ENCODE measurements at regions not wholly inside any gene's neighbourhood (a gene's known extent, or its start where the extent isn't known, plus 50 kb on each side); places are given as distances from the start of the nearest gene placed in this dataset.

DNA sequence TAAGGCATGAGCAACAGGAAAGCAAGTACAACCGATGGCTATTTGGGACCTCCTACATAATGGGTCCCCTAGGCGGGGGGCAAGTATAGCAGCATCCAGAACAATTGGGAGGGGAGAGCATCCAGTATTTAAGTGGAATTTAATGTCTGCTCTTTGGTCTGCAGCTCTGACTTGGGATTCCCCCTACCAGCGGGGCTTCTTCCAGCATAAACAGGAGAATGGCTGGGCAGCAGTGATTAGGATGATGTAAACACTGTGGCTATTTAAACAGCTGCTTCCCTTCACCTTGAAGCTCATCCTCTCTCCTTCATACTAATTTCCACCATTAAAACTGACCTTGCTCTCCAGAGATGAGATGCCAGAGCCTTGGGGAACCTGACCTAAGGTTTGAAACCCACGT, 73.9 kb upstream of the OXGR1 start:
- dilution Hi-C loops (cut with MboI; ENCODE audit: extremely low pct_ligation_motif_present, low sequenced_read_pairs) = no loop called here
- no peaks in the 10 kb centered on the region for H4K20me1 ChIP-seq (ENCODE audit: control insufficient read depth, extremely low read depth, insufficient read depth, low read length)
- H3K36me3 ChIP-seq (ENCODE audit: control insufficient read depth in 2 of 2, extremely low read depth in 1 of 2, insufficient read depth in 2 of 2, low read length in 2 of 2) = no peaks in the 10 kb centered on the region
- H3K4me1 ChIP-seq (ENCODE audit: control insufficient read depth, extremely low read depth, insufficient read depth, low read length) = no peaks in the 10 kb centered on the region
- H3K9me1 ChIP-seq (ENCODE audit: control insufficient read depth, extremely low read depth, insufficient read depth, low read length) = no peaks in the 10 kb centered on the region
- DNase-seq (ENCODE audit: low read depth, low spot score) (no peak), FAIRE-seq (no peak)
- H2AFZ ChIP-seq (ENCODE audit: control insufficient read depth, low read length) = no peak overlapping the region
- H3K9me3 ChIP-seq (ENCODE audit: control insufficient read depth, low read depth, low read length) = no peaks in the 10 kb centered on the region
- no peak overlapping the region for H3K27ac ChIP-seq (ENCODE audit: control insufficient read depth, insufficient read depth, low read length)
- H3K4me3 ChIP-seq (ENCODE audit: control insufficient read depth in 2 of 3, extremely low read depth in 1 of 3, insufficient read depth in 2 of 3, low read depth in 1 of 3, low read length in 3 of 3) = no peak overlapping the region
- H3K79me2 ChIP-seq (ENCODE audit: control insufficient read depth, insufficient read depth, low read length) = no peaks in the 10 kb centered on the region
- no peaks in the 10 kb centered on the region for H3K27me3 ChIP-seq (ENCODE audit: control insufficient read depth, extremely low read depth, insufficient read depth, low read length)
- no peak for TF ChIP-seq EZH2 (IDR thresholded peaks at IDR 0.05; ENCODE audit: low read length)
- TF ChIP-seq, protein P1, sequence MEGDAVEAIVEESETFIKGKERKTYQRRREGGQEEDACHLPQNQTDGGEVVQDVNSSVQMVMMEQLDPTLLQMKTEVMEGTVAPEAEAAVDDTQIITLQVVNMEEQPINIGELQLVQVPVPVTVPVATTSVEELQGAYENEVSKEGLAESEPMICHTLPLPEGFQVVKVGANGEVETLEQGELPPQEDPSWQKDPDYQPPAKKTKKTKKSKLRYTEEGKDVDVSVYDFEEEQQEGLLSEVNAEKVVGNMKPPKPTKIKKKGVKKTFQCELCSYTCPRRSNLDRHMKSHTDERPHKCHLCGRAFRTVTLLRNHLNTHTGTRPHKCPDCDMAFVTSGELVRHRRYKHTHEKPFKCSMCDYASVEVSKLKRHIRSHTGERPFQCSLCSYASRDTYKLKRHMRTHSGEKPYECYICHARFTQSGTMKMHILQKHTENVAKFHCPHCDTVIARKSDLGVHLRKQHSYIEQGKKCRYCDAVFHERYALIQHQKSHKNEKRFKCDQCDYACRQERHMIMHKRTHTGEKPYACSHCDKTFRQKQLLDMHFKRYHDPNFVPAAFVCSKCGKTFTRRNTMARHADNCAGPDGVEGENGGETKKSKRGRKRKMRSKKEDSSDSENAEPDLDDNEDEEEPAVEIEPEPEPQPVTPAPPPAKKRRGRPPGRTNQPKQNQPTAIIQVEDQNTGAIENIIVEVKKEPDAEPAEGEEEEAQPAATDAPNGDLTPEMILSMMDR (optimal IDR thresholded peaks at IDR 0.05 in 1 of 3, IDR thresholded peaks at IDR 0.05 in 1 of 3, conservative IDR thresholded peaks at IDR 0.05 in 1 of 3; ENCODE audit: extremely low read depth in 1 of 3, insufficient read depth in 2 of 3, low read length in 3 of 3) = no peak
- H3K9ac ChIP-seq (ENCODE audit: control insufficient read depth, extremely low read depth, insufficient read depth, low read length) = no peak overlapping the region
- H3K4me2 ChIP-seq (ENCODE audit: control insufficient read depth, extremely low read depth, insufficient read depth, low read depth, low read length) = no peak overlapping the region

- Histone ChIP-seq H3K27me3 (ENCODE audit: control insufficient read depth, extremely low read depth, insufficient read depth, low read length) (no peaks in the 10 kb centered on the region), H3K4me2 (ENCODE audit: control insufficient read depth, extremely low read depth, insufficient read depth, low read depth, low read length) (no peak overlapping the region), H3K9ac (ENCODE audit: control insufficient read depth, extremely low read depth, insufficient read depth, low read length) (no peak overlapping the region), H3K27ac (ENCODE audit: control insufficient read depth, insufficient read depth, low read length) (no peak overlapping the region), H3K4me3 (ENCODE audit: control insufficient read depth in 2 of 3, extremely low read depth in 1 of 3, insufficient read depth in 2 of 3, low read depth in 1 of 3, low read length in 3 of 3) (no peak overlapping the region), H2AFZ (ENCODE audit: control insufficient read depth, low read length) (no peak overlapping the region), H3K79me2 (ENCODE audit: control insufficient read depth, insufficient read depth, low read length) (no peaks in the 10 kb centered on the region), H4K20me1 (ENCODE audit: control insufficient read depth, extremely low read depth, insufficient read depth, low read length) (no peaks in the 10 kb centered on the region), H3K9me3 (ENCODE audit: control insufficient read depth, low read depth, low read length) (no peaks in the 10 kb centered on the region), H3K4me1 (ENCODE audit: control insufficient read depth, extremely low read depth, insufficient read depth, low read length) (no peaks in the 10 kb centered on the region), H3K36me3 (ENCODE audit: control insufficient read depth in 2 of 2, extremely low read depth in 1 of 2, insufficient read depth in 2 of 2, low read length in 2 of 2) (no peaks in the 10 kb centered on the region), H3K9me1 (ENCODE audit: control insufficient read depth, extremely low read depth, insufficient read depth, low read length) (no peaks in the 10 kb centered on the region)
- dilution Hi-C loops (cut with MboI; ENCODE audit: extremely low pct_ligation_motif_present, low sequenced_read_pairs) = no loop called here
- FAIRE-seq = no peak
- TF ChIP-seq, protein P1 (optimal IDR thresholded peaks at IDR 0.05 in 1 of 3, IDR thresholded peaks at IDR 0.05 in 1 of 3, conservative IDR thresholded peaks at IDR 0.05 in 1 of 3; ENCODE audit: extremely low read depth in 1 of 3, insufficient read depth in 2 of 3, low read length in 3 of 3) = no peak
- TF ChIP-seq EZH2 (IDR thresholded peaks at IDR 0.05; ENCODE audit: low read length) = no peak
- no peak for DNase-seq (ENCODE audit: low read depth, low spot score)
Observed at GRCh38 chr13:97069050-97069815, 75.0 kb upstream of the OXGR1 start.

Measured in keratinocyte (primary cell).